Activated T-helper 17 cell treated with anti-CD3 and anti-CD28 coated beads, Interleukin-2, amount 50 U/mL, for 72 hours (primary cell): ENCODE measurements at regions not wholly inside any gene's neighbourhood (a gene's known extent, or its start where the extent isn't known, plus 50 kb on each side); places are given as distances from the start of the nearest gene placed in this dataset.

Source experiments
- ATAC-seq: fragments of 150-1000 bp; cut with Tn5 transposase; replicated peaks from 2 replicates; pipeline ENCODE4 v1.10.0; 2021; ENCODE audit warnings: mild to moderate bottlenecking, moderate library complexity
- H3K27ac Mint-ChIP-seq: one replicate; pipeline ENCODE4 v1.8.0; 2022; ENCODE audit warnings: mixed read lengths
- H3K27me3 Mint-ChIP-seq: one replicate; pipeline ENCODE4 v1.8.0; 2022; ENCODE audit warnings: mixed read lengths
- H3K36me3 Mint-ChIP-seq: one replicate; pipeline ENCODE4 v1.8.0; 2022; ENCODE audit warnings: low read depth, mild to moderate bottlenecking, mixed read lengths
- H3K4me1 Mint-ChIP-seq: one replicate; pipeline ENCODE4 v1.8.0; 2022; ENCODE audit warnings: mixed read lengths
- H3K4me3 Mint-ChIP-seq: one replicate; pipeline ENCODE4 v1.8.0; 2022; ENCODE audit warnings: mild to moderate bottlenecking, mixed read lengths
- H3K9me3 Mint-ChIP-seq: one replicate; pipeline ENCODE4 v1.8.0; 2022; ENCODE audit warnings: mixed read lengths

GRCh38 chr4:117825600-117825999 is 208.7 kb upstream of the NDST3 start:
- no peaks in the 10 kb centered on the region for H3K36me3 Mint-ChIP-seq
- ATAC-seq, result no peak
- no peaks in the 10 kb centered on the region for H3K4me1 Mint-ChIP-seq
- no peak overlapping the region for H3K4me3 Mint-ChIP-seq
- H3K27ac Mint-ChIP-seq, result no peak overlapping the region
- H3K27me3 Mint-ChIP-seq, result no peaks in the 10 kb centered on the region
- no peaks in the 10 kb centered on the region for H3K9me3 Mint-ChIP-seq

- H3K27ac Mint-ChIP-seq, result no peak overlapping the region
- H3K36me3 Mint-ChIP-seq, result no peaks in the 10 kb centered on the region
- no peaks in the 10 kb centered on the region for H3K27me3 Mint-ChIP-seq
- no peaks in the 10 kb centered on the region for H3K9me3 Mint-ChIP-seq
- H3K4me1 Mint-ChIP-seq, result no peaks in the 10 kb centered on the region
- no peak for ATAC-seq
- H3K4me3 Mint-ChIP-seq, result no peak overlapping the region
Observed at GRCh38 chr4:117831060-117831683, 203.1 kb upstream of the NDST3 start.

GRCh38 chr4:117835566-117835965 is 198.7 kb upstream of the NDST3 start:
- Mint-ChIP-seq H3K27ac (no peak overlapping the region), H3K27me3 (no peaks in the 10 kb centered on the region), H3K4me1 (no peaks in the 10 kb centered on the region), H3K4me3 (no peak overlapping the region), H3K36me3 (no peaks in the 10 kb centered on the region), H3K9me3 (no peaks in the 10 kb centered on the region)
- ATAC-seq, result no peak

- Mint-ChIP-seq H3K9me3 (peaks cover 3% of the 10 kb centered on the region), H3K4me1 (no peaks in the 10 kb centered on the region), H3K36me3 (no peaks in the 10 kb centered on the region), H3K27me3 (no peaks in the 10 kb centered on the region), H3K4me3 (no peak overlapping the region), H3K27ac (no peak overlapping the region)
- no peak for ATAC-seq
Observed at GRCh38 chr4:117844594-117844993, 189.7 kb upstream of the NDST3 start.

- no peaks in the 10 kb centered on the region for H3K4me1 Mint-ChIP-seq
- ATAC-seq, result no peak
- peaks cover 5% of the 10 kb centered on the region for H3K9me3 Mint-ChIP-seq
- H3K36me3 Mint-ChIP-seq, result no peaks in the 10 kb centered on the region
- H3K4me3 Mint-ChIP-seq, result no peak overlapping the region
- no peaks in the 10 kb centered on the region for H3K27me3 Mint-ChIP-seq
- no peak overlapping the region for H3K27ac Mint-ChIP-seq
Observed at GRCh38 chr4:117845270-117845669, 189.0 kb upstream of the NDST3 start.

- Mint-ChIP-seq H3K9me3 (peaks cover 10% of the 10 kb centered on the region), H3K4me1 (no peaks in the 10 kb centered on the region), H3K36me3 (no peaks in the 10 kb centered on the region), H3K27ac (no peak overlapping the region), H3K4me3 (no peak overlapping the region), H3K27me3 (no peaks in the 10 kb centered on the region)
- no peak for ATAC-seq
Observed at GRCh38 chr4:117847849-117848248, 186.4 kb upstream of the NDST3 start.

GRCh38 chr4:117868201-117868600 is 166.1 kb upstream of the NDST3 start:
- Mint-ChIP-seq H3K4me3 (no peak overlapping the region), H3K36me3 (no peaks in the 10 kb centered on the region), H3K9me3 (no peaks in the 10 kb centered on the region), H3K27me3 (no peaks in the 10 kb centered on the region), H3K4me1 (no peaks in the 10 kb centered on the region), H3K27ac (no peak overlapping the region)
- no peak for ATAC-seq

GRCh38 chr4:117873779-117874178 is 160.5 kb upstream of the NDST3 start:
- Mint-ChIP-seq H3K4me1 (no peaks in the 10 kb centered on the region), H3K9me3 (no peaks in the 10 kb centered on the region), H3K4me3 (no peak overlapping the region), H3K27me3 (no peaks in the 10 kb centered on the region), H3K27ac (no peak overlapping the region), H3K36me3 (no peaks in the 10 kb centered on the region)
- ATAC-seq, result no peak

- Mint-ChIP-seq H3K4me3 (no peak overlapping the region), H3K4me1 (no peaks in the 10 kb centered on the region), H3K36me3 (no peaks in the 10 kb centered on the region), H3K27me3 (no peaks in the 10 kb centered on the region), H3K27ac (no peak overlapping the region), H3K9me3 (no peaks in the 10 kb centered on the region)
- ATAC-seq, result no peak
Observed at GRCh38 chr4:117874216-117874615, 160.1 kb upstream of the NDST3 start.

- H3K27ac Mint-ChIP-seq, result no peak overlapping the region
- H3K9me3 Mint-ChIP-seq, result peaks cover 3% of the 10 kb centered on the region
- H3K27me3 Mint-ChIP-seq, result no peaks in the 10 kb centered on the region
- ATAC-seq, result no peak
- no peaks in the 10 kb centered on the region for H3K4me1 Mint-ChIP-seq
- no peaks in the 10 kb centered on the region for H3K36me3 Mint-ChIP-seq
- H3K4me3 Mint-ChIP-seq, result no peak overlapping the region
Observed at GRCh38 chr4:117889978-117890377, 144.3 kb upstream of the NDST3 start.

- Mint-ChIP-seq H3K4me1 (no peaks in the 10 kb centered on the region), H3K27me3 (no peaks in the 10 kb centered on the region), H3K36me3 (no peaks in the 10 kb centered on the region), H3K9me3 (peaks cover 11% of the 10 kb centered on the region), H3K27ac (no peak overlapping the region), H3K4me3 (no peak overlapping the region)
- ATAC-seq, result no peak
Observed at GRCh38 chr4:117893207-117893606, 141.1 kb upstream of the NDST3 start.

GRCh38 chr4:117898496-117898895 is 135.8 kb upstream of the NDST3 start:
- Mint-ChIP-seq H3K27me3 (no peaks in the 10 kb centered on the region), H3K4me3 (no peak overlapping the region), H3K9me3 (peaks cover 11% of the 10 kb centered on the region), H3K4me1 (no peaks in the 10 kb centered on the region), H3K36me3 (no peaks in the 10 kb centered on the region), H3K27ac (no peak overlapping the region)
- no peak for ATAC-seq

GRCh38 chr4:117900832-117901231 is 133.5 kb upstream of the NDST3 start:
- Mint-ChIP-seq H3K9me3 (peaks cover 8% of the 10 kb centered on the region), H3K27me3 (no peaks in the 10 kb centered on the region), H3K4me3 (no peak overlapping the region), H3K36me3 (no peaks in the 10 kb centered on the region), H3K4me1 (no peaks in the 10 kb centered on the region), H3K27ac (no peak overlapping the region)
- ATAC-seq, result no peak

GRCh38 chr4:117907646-117908045 is 126.6 kb upstream of the NDST3 start:
- Mint-ChIP-seq H3K9me3 (no peaks in the 10 kb centered on the region), H3K27ac (no peak overlapping the region), H3K4me1 (no peaks in the 10 kb centered on the region), H3K36me3 (no peaks in the 10 kb centered on the region), H3K4me3 (no peak overlapping the region), H3K27me3 (no peaks in the 10 kb centered on the region)
- ATAC-seq, result no peak

- Mint-ChIP-seq H3K27me3 (no peaks in the 10 kb centered on the region), H3K4me3 (no peak overlapping the region), H3K36me3 (no peaks in the 10 kb centered on the region), H3K9me3 (no peaks in the 10 kb centered on the region), H3K4me1 (no peaks in the 10 kb centered on the region), H3K27ac (no peak overlapping the region)
- ATAC-seq, result no peak
Observed at GRCh38 chr4:117908306-117909207, 125.7 kb upstream of the NDST3 start.
